ENCODE measurements at regions not wholly inside any gene's neighbourhood (a gene's known extent, or its start where the extent isn't known, plus 50 kb on each side); places are given as distances from the start of the nearest gene placed in this dataset.
"Not testable (repeated sequence)": the region's sequence is repeated elsewhere in the genome, so short reads cannot be mapped to it uniquely, and the experiment has no call there.

DNA sequence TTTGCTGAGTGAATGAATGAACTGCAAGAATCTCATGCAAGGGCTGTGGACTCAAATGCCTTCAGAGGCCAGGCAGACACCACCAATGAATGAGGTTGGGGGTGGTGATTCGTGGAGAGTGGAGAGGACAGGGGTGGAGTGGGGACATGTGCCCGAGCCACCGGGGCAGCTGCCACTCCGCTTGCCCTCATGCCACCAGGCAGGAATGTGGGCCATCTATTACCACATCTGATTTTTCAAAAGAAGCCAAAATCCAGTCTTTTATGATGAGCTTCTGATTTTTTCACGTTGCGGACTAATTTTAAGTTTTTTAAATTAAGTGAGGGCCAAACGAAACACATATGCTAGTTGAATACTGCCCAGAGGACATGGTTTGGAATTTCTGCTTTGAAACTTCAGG, 67.1 kb upstream of the SMURF2 start:
- Histone ChIP-seq H3K36me3 (no peaks in the 10 kb centered on the region), H3K27ac (no peak overlapping the region), H3K4me3 (no peak overlapping the region), H3K9me3 (no peaks in the 10 kb centered on the region), H3K4me1 (peaks cover 0 to 16% (median 4%) of the 10 kb centered on the region in 4 donors), H3K27me3 (no peaks in the 10 kb centered on the region)
- no peak for DNase-seq (ENCODE audit: low spot score in 2 of 2)
- TF ChIP-seq EP300 (IDR thresholded peaks at IDR 0.05) (no peak), POLR2A (IDR thresholded peaks at IDR 0.05) (no peak)
- TF ChIP-seq, protein P1, sequence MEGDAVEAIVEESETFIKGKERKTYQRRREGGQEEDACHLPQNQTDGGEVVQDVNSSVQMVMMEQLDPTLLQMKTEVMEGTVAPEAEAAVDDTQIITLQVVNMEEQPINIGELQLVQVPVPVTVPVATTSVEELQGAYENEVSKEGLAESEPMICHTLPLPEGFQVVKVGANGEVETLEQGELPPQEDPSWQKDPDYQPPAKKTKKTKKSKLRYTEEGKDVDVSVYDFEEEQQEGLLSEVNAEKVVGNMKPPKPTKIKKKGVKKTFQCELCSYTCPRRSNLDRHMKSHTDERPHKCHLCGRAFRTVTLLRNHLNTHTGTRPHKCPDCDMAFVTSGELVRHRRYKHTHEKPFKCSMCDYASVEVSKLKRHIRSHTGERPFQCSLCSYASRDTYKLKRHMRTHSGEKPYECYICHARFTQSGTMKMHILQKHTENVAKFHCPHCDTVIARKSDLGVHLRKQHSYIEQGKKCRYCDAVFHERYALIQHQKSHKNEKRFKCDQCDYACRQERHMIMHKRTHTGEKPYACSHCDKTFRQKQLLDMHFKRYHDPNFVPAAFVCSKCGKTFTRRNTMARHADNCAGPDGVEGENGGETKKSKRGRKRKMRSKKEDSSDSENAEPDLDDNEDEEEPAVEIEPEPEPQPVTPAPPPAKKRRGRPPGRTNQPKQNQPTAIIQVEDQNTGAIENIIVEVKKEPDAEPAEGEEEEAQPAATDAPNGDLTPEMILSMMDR (IDR thresholded peaks at IDR 0.05): no peak
- 83 to 89% methylated on average over 7 of the region's 7 CpGs for WGBS, 2 donors

DNA sequence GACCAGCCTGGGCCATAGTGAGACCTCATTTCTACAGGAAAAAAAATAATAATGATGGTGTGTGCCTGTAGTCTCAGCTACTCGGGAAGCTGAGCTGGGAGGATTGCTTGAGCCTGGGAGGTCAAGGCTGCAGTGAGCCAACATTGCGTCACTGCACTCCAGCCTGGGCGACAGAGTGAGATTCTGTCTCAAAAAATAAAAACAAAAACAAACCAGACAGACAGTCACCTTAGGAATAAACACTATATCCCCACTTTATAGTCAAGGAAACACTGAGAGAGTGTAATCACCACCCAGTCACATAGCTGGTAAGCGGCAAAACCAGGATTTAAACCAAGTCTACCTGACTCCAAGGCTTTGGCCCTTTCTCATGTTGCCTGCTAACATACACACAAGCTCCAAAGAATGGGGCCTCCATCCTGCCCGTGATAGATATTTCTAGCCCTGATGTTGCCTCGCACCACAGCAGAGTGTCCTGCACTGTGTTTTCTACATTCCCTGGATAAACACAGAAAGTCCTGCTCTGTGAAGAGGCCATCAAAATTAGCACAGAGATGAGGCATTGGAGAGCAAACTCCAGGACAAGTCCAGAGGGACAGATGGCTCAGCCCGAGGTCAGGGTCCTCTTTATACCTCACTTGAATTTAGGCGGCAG, 66.1 kb upstream of the SMURF2 start:
- H3K4me3 ChIP-seq: no peak overlapping the region
- peaks cover 0 to 21% (median 7%) of the 10 kb centered on the region in 4 donors for H3K4me1 ChIP-seq
- H3K36me3 ChIP-seq: no peaks in the 10 kb centered on the region
- H3K27me3 ChIP-seq: no peaks in the 10 kb centered on the region
- DNase-seq (ENCODE audit: low spot score in 2 of 2): no peak
- H3K9me3 ChIP-seq: no peaks in the 10 kb centered on the region
- no peak for TF ChIP-seq POLR2A (IDR thresholded peaks at IDR 0.05)
- TF ChIP-seq, protein P1 (IDR thresholded peaks at IDR 0.05): no peak
- TF ChIP-seq EP300 (IDR thresholded peaks at IDR 0.05): no peak
- WGBS, 2 donors: 79 to 81% methylated on average over 8 of the region's 8 CpGs
- no peak overlapping the region for H3K27ac ChIP-seq

DNA sequence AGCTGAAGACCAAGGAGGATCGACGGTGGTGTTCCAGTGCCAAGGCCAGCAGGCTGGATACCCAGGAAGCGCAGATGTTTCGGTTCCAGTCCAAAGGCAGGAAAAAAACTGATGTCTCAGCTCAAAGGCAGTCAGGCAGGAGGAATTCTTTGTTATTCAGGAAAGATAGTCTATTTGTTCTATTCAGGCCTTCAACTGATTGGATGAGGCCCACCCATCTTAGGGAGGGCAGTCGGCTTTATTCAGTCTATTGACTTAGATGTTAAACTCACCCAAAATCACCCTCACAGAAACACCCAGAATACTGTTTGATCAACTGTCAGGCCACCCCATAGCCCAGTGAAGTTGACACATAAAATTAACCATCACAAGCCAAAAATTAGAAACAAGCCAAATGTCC, 63.9 kb upstream of the SMURF2 start:
- H3K27ac ChIP-seq; H3K36me3 ChIP-seq; H3K9me3 ChIP-seq; H3K4me1 ChIP-seq; H3K4me3 ChIP-seq; H3K27me3 ChIP-seq; DNase-seq (ENCODE audit: low spot score in 2 of 2): not testable (repeated sequence)
- 93 to 97% methylated on average over 5 of the region's 5 CpGs for WGBS, 2 donors

DNA sequence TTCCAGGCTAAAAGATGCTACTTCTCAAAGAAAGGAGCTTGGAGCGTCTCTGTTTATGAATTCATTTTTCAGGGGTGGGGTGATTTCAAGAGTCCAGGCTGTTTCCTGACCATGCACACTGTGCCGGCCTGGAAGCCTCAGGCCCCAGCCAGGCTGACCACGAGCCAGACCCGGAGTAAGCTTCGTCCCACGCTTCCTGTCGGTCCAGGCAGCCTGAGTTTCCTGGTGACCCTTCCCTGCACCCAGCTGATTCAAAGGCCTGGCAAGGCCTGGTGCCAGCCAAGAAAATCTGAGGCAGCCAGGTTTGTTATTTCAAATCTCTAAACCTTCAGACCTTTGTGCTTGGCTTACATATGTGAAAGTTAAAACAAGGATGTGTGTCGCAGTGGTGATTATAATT, 62.1 kb upstream of the SMURF2 start:
- H3K9me3 ChIP-seq; H3K4me3 ChIP-seq; H3K27me3 ChIP-seq; H3K4me1 ChIP-seq; DNase-seq (ENCODE audit: low spot score in 2 of 2); H3K36me3 ChIP-seq: not testable (repeated sequence)
- H3K27ac ChIP-seq: peak overlapping the region in 2 of 4 donors; percentile 15 to 34
- WGBS, 2 donors: 15 to 19% methylated on average over 8 of the region's 8 CpGs
- peak in 1 of 2 donors; percentile 26 for TF ChIP-seq EP300 (IDR thresholded peaks at IDR 0.05)

DNA sequence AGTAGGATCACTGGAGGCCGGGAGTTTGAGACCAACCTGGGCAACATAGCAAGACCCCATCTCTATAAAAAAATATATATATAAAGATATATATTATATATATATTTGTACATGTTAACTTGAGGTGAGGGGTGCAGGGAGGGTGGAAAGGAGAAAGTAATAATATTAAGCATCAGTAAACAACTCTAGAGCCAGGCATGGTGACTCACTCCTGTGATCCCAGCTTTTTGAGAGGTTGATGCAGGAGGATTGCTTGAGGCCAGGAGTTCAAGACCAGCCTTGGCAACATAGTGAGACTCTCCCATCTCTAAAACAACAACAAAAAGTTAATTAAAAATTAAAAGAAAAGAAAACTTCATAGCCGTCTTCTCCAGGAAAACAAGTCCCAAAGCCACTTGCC, 61.7 kb upstream of the SMURF2 start:
- Histone ChIP-seq H3K4me3 (no peak overlapping the region), H3K27ac (peak overlapping the region in 2 of 4 donors; percentile 15 to 34), H3K27me3 (no peaks in the 10 kb centered on the region), H3K4me1 (peaks cover 0 to 10% (median 7%) of the 10 kb centered on the region in 4 donors), H3K36me3 (no peaks in the 10 kb centered on the region), H3K9me3 (no peaks in the 10 kb centered on the region)
- TF ChIP-seq EP300 (IDR thresholded peaks at IDR 0.05) (no peak), POLR2A (IDR thresholded peaks at IDR 0.05) (no peak)
- TF ChIP-seq, protein P1 (IDR thresholded peaks at IDR 0.05): no peak
- 85 to 90% methylated on average over 2 of the region's 2 CpGs for WGBS, 2 donors
- DNase-seq (ENCODE audit: low spot score in 2 of 2): no peak

DNA sequence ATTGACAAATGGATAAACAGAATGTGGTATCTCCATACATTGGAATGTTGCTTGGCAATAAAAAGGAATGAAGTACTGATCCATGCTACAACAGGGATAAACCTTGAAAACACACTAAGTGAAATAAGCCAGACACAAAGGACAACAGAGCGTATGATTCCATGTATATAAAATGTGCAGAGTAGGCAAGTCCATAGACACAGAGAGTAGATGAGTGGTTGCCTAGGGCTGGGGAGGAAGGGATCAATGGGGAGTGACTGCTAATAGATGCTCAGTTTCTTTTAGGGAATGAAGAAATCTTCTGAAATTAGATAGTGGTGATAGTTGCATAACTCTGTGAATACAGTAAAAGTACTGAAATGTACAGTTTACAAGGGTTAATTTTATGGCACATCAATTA, 59.4 kb upstream of the SMURF2 start:
- not testable (repeated sequence) for H3K9me3 ChIP-seq; DNase-seq (ENCODE audit: low spot score in 2 of 2); H3K4me3 ChIP-seq; H3K36me3 ChIP-seq; H3K27ac ChIP-seq; H3K27me3 ChIP-seq; H3K4me1 ChIP-seq
- 64 to 88% methylated on average over 1 of the region's 1 CpG for WGBS, 2 donors

DNA sequence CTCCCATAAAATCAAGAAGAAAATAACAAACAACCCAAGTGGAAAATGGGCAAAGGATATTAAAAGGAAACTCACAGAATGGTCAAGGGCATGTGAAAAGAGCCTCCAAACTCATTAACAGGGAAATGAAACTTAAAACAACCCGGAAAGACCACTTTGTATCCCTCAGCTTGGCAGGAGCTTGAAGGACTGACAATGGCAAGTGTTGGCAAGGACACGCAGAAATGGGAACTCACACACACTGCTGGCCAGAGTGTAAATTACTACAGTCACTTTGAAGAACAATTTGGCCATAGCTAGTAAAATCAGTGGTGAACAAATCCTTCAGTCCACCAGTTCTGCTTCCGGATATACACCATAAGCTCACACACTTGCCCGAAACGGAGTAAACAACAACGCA, 58.1 kb upstream of the SMURF2 start:
- not testable (repeated sequence) for H3K36me3 ChIP-seq; H3K9me3 ChIP-seq; H3K4me1 ChIP-seq; H3K4me3 ChIP-seq; H3K27me3 ChIP-seq; H3K27ac ChIP-seq; DNase-seq (ENCODE audit: low spot score in 2 of 2)
- WGBS, 2 donors: 65 to 79% methylated on average over 6 of the region's 6 CpGs

DNA sequence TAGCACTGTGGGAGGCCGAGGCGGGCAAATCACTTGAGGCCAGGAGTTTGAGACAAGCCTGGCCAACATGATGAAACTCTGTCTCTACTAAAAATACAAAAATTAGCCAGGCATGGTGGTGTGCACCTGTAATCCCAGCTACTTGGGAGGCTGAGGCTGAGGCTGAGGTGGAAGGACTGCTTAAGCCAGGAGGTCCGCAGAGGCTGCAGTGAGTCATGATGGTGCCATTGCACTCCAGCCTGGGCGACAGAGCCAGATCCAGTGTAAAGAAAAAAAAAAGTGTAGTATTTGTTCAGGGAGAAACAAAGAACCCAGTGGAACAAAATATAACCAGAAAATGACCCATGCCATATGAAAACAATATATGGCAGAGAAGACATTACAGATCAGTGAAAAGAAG, 57.4 kb upstream of the SMURF2 start:
- not testable (repeated sequence) for DNase-seq (ENCODE audit: low spot score in 2 of 2); H3K4me3 ChIP-seq; H3K4me1 ChIP-seq; H3K27ac ChIP-seq; H3K27me3 ChIP-seq; H3K36me3 ChIP-seq; H3K9me3 ChIP-seq
- 89 to 90% methylated on average over 4 of the region's 4 CpGs for WGBS, 2 donors

DNA sequence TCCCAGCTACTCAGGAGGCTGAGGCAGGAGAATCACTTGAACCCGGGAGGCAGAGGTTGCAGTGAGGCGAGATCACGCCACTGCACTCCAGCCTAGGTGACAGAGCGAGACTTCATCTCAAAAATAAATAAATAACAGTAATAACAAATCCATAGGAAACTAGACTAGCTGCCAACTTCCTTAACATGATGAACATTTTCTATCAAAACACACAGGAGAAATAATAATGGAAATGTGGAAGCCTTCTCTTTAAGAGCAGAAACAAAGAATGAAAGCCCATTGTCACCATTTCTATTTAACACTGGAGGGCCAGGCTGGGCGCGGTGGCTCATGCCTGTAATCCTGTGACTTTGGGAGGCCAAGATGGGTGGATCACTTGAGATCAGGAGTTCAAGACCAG, 56.7 kb upstream of the SMURF2 start:
- not testable (repeated sequence) for H3K9me3 ChIP-seq; H3K27ac ChIP-seq; DNase-seq (ENCODE audit: low spot score in 2 of 2); H3K4me1 ChIP-seq; H3K4me3 ChIP-seq; H3K36me3 ChIP-seq; H3K27me3 ChIP-seq
- WGBS, 2 donors: 94 to 95% methylated on average over 6 of the region's 6 CpGs
